ENCODE measurements at regions not wholly inside any gene's neighbourhood (a gene's known extent, or its start where the extent isn't known, plus 50 kb on each side); places are given as distances from the start of the nearest gene placed in this dataset.

GRCh38 chr4:14329228-14329627, 673.1 kb upstream of the CPEB2 start (continued):
- TF ChIP-seq, protein P1, sequence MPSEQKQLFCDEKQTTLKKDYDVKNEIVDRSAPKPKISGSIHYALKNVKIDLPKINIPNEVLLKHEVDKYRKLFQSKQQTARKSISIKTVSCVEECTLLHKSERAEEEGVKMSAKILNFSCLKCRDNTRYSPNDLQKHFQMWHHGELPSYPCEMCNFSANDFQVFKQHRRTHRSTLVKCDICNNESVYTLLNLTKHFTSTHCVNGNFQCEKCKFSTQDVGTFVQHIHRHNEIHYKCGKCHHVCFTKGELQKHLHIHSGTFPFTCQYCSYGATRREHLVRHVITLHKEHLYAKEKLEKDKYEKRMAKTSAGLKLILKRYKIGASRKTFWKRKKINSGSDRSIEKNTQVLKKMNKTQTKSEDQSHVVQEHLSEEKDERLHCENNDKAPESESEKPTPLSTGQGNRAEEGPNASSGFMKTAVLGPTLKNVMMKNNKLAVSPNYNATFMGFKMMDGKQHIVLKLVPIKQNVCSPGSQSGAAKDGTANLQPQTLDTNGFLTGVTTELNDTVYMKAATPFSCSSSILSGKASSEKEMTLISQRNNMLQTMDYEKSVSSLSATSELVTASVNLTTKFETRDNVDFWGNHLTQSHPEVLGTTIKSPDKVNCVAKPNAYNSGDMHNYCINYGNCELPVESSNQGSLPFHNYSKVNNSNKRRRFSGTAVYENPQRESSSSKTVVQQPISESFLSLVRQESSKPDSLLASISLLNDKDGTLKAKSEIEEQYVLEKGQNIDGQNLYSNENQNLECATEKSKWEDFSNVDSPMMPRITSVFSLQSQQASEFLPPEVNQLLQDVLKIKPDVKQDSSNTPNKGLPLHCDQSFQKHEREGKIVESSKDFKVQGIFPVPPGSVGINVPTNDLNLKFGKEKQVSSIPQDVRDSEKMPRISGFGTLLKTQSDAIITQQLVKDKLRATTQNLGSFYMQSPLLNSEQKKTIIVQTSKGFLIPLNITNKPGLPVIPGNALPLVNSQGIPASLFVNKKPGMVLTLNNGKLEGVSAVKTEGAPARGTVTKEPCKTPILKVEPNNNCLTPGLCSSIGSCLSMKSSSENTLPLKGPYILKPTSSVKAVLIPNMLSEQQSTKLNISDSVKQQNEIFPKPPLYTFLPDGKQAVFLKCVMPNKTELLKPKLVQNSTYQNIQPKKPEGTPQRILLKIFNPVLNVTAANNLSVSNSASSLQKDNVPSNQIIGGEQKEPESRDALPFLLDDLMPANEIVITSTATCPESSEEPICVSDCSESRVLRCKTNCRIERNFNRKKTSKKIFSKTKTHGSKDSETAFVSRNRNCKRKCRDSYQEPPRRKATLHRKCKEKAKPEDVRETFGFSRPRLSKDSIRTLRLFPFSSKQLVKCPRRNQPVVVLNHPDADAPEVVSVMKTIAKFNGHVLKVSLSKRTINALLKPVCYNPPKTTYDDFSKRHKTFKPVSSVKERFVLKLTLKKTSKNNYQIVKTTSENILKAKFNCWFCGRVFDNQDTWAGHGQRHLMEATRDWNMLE (tag by site-specific recombination; conservative IDR thresholded peaks at IDR 0.05; ENCODE audit: low read depth): no peak
- TF ChIP-seq ZNF777 (tag by site-specific recombination; IDR thresholded peaks at IDR 0.05; ENCODE audit: borderline replicate concordance) (no peak), FEZF1 (tag by site-specific recombination; IDR thresholded peaks at IDR 0.05) (no peak), HOXC10 (CRISPR knock-in tag; IDR thresholded peaks at IDR 0.05) (no peak), ZNF10 (tag by site-specific recombination; IDR thresholded peaks at IDR 0.05) (no peak)

DNA sequence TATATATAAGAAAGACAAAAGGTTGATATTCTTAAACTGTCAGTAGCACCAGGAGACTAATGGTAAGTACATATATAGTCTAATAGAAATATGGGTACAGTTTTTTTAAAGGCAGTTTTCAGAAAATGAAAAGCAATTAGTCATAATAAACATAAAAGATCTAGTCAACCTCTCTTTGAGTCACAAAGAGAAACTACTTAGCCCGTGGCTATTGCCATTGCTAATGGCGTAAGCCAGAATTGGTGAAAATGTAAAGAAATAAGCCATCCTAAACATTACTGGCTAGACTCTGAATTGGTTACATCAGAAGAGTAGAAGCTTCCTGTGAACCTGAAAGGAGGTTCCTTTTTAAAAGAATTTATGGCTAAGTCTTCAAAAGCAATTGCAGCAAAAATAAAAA, 668.7 kb upstream of the CPEB2 start:
- Histone ChIP-seq H3K4me1 (ENCODE audit: control insufficient read depth, insufficient read depth, low read length) (no peaks in the 10 kb centered on the region), H3K9me3 (ENCODE audit: control insufficient read depth, insufficient read depth, low read depth, low read length) (no peaks in the 10 kb centered on the region), H3K36me3 (ENCODE audit: control insufficient read depth in 2 of 2, insufficient read depth in 1 of 2, low read length in 2 of 2) (no peaks in the 10 kb centered on the region), H3K27ac (ENCODE audit: extremely low read depth, low read depth, low read length) (no peak overlapping the region), H3K4me3 (ENCODE audit: low read depth, low read length) (no peak overlapping the region)
- ChIA-PET CTCF (no interaction called here), POLR2A (no interaction called here)
- TF ChIP-seq, protein P2, sequence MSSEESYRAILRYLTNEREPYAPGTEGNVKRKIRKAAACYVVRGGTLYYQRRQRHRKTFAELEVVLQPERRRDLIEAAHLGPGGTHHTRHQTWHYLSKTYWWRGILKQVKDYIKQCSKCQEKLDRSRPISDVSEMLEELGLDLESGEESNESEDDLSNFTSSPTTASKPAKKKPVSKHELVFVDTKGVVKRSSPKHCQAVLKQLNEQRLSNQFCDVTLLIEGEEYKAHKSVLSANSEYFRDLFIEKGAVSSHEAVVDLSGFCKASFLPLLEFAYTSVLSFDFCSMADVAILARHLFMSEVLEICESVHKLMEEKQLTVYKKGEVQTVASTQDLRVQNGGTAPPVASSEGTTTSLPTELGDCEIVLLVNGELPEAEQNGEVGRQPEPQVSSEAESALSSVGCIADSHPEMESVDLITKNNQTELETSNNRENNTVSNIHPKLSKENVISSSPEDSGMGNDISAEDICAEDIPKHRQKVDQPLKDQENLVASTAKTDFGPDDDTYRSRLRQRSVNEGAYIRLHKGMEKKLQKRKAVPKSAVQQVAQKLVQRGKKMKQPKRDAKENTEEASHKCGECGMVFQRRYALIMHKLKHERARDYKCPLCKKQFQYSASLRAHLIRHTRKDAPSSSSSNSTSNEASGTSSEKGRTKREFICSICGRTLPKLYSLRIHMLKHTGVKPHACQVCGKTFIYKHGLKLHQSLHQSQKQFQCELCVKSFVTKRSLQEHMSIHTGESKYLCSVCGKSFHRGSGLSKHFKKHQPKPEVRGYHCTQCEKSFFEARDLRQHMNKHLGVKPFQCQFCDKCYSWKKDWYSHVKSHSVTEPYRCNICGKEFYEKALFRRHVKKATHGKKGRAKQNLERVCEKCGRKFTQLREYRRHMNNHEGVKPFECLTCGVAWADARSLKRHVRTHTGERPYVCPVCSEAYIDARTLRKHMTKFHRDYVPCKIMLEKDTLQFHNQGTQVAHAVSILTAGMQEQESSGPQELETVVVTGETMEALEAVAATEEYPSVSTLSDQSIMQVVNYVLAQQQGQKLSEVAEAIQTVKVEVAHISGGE (tag by site-specific recombination; conservative IDR thresholded peaks at IDR 0.05; ENCODE audit: low read depth): no peak
- TF ChIP-seq ZNF626 (tag by site-specific recombination; IDR thresholded peaks at IDR 0.05): no peak
- TF ChIP-seq ZNF645 (tag by site-specific recombination; IDR thresholded peaks at IDR 0.05): no peak
- no peak for TF ChIP-seq ZNF148 (tag by site-specific recombination; IDR thresholded peaks at IDR 0.05; ENCODE audit: borderline replicate concordance)
- no peak for TF ChIP-seq INSM2 (tag by site-specific recombination; IDR thresholded peaks at IDR 0.05)
- TF ChIP-seq ZIC2 (tag by site-specific recombination; IDR thresholded peaks at IDR 0.05): no peak
- TF ChIP-seq ZNF747 (tag by site-specific recombination; IDR thresholded peaks at IDR 0.05): no peak
- TF ChIP-seq ZNF830 (tag by site-specific recombination; IDR thresholded peaks at IDR 0.05; ENCODE audit: low read depth): no peak
- no peak for TF ChIP-seq ZNF777 (tag by site-specific recombination; IDR thresholded peaks at IDR 0.05; ENCODE audit: borderline replicate concordance)
- TF ChIP-seq ZNF174 (tag by site-specific recombination; IDR thresholded peaks at IDR 0.05): no peak
- no peak for TF ChIP-seq ZNF596 (tag by site-specific recombination; IDR thresholded peaks at IDR 0.05)
- TF ChIP-seq, protein P3, sequence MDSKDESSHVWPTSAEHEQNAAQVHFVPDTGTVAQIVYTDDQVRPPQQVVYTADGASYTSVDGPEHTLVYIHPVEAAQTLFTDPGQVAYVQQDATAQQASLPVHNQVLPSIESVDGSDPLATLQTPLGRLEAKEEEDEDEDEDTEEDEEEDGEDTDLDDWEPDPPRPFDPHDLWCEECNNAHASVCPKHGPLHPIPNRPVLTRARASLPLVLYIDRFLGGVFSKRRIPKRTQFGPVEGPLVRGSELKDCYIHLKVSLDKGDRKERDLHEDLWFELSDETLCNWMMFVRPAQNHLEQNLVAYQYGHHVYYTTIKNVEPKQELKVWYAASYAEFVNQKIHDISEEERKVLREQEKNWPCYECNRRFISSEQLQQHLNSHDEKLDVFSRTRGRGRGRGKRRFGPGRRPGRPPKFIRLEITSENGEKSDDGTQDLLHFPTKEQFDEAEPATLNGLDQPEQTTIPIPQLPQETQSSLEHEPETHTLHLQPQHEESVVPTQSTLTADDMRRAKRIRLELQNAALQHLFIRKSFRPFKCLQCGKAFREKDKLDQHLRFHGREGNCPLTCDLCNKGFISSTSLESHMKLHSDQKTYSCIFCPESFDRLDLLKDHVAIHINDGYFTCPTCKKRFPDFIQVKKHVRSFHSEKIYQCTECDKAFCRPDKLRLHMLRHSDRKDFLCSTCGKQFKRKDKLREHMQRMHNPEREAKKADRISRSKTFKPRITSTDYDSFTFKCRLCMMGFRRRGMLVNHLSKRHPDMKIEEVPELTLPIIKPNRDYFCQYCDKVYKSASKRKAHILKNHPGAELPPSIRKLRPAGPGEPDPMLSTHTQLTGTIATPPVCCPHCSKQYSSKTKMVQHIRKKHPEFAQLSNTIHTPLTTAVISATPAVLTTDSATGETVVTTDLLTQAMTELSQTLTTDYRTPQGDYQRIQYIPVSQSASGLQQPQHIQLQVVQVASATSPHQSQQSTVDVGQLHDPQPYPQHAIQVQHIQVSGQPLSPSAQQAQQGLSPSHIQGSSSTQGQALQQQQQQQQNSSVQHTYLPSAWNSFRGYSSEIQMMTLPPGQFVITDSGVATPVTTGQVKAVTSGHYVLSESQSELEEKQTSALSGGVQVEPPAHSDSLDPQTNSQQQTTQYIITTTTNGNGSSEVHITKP (tag by site-specific recombination; IDR thresholded peaks at IDR 0.05): no peak
- no peak for TF ChIP-seq ZNF16 (tag by site-specific recombination; IDR thresholded peaks at IDR 0.05; ENCODE audit: low read depth)

Data from HEK293 (cell line).